Esophagus muscularis mucosa (tissue), 4 donors: ENCODE measurements at regions not wholly inside any gene's neighbourhood (a gene's known extent, or its start where the extent isn't known, plus 50 kb on each side); places are given as distances from the start of the nearest gene placed in this dataset.

Experiments used
- EP300 ChIP-seq: sonication (generic); formaldehyde crosslinking; IDR thresholded peaks from one replicate; pipeline ENCODE4 v1.6.1; 2017; ENCODE audit warnings: antibody characterized with exemption
- POLR2A ChIP-seq: fragments of 450-650 bp; IDR thresholded peaks from one replicate; pipeline ENCODE4 v1.6.1; 2017; ENCODE audit warnings: antibody characterized with exemption, moderate library complexity, mild to moderate bottlenecking, low read depth
- POLR2AphosphoS5 ChIP-seq, 2 donors: sonication (generic); formaldehyde crosslinking; IDR thresholded peaks; one replicate each; pipeline ENCODE4 v1.6.1; 2017; ENCODE audit warnings: antibody characterized with exemption in 2 of 2
- TF ChIP-seq, protein P1 (sequence below), 3 experiments: fragments of 200-600 bp in 2 of 3; fragments of 450-650 bp in 1 of 3; sonication (generic) in 2 of 3; IDR thresholded peaks; one replicate each; pipeline ENCODE4 v1.5.1; 2017 to 2019; ENCODE audit warnings: antibody characterized with exemption in 3 of 3, mild to moderate bottlenecking in 2 of 3, moderate library complexity in 1 of 3

- no peak for TF ChIP-seq POLR2A
- TF ChIP-seq, protein P1, sequence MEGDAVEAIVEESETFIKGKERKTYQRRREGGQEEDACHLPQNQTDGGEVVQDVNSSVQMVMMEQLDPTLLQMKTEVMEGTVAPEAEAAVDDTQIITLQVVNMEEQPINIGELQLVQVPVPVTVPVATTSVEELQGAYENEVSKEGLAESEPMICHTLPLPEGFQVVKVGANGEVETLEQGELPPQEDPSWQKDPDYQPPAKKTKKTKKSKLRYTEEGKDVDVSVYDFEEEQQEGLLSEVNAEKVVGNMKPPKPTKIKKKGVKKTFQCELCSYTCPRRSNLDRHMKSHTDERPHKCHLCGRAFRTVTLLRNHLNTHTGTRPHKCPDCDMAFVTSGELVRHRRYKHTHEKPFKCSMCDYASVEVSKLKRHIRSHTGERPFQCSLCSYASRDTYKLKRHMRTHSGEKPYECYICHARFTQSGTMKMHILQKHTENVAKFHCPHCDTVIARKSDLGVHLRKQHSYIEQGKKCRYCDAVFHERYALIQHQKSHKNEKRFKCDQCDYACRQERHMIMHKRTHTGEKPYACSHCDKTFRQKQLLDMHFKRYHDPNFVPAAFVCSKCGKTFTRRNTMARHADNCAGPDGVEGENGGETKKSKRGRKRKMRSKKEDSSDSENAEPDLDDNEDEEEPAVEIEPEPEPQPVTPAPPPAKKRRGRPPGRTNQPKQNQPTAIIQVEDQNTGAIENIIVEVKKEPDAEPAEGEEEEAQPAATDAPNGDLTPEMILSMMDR (IDR thresholded peaks at IDR 0.05), result no peak
- TF ChIP-seq POLR2AphosphoS5 (IDR thresholded peaks at IDR 0.05), result no peak
- TF ChIP-seq EP300, result no peak
Measured at GRCh38 chr11:110979696-110980095, 265.8 kb upstream of the POU2AF2 start.
